ENCODE measurements at regions not wholly inside any gene's neighbourhood (a gene's known extent, or its start where the extent isn't known, plus 50 kb on each side); places are given as distances from the start of the nearest gene placed in this dataset.

DNA sequence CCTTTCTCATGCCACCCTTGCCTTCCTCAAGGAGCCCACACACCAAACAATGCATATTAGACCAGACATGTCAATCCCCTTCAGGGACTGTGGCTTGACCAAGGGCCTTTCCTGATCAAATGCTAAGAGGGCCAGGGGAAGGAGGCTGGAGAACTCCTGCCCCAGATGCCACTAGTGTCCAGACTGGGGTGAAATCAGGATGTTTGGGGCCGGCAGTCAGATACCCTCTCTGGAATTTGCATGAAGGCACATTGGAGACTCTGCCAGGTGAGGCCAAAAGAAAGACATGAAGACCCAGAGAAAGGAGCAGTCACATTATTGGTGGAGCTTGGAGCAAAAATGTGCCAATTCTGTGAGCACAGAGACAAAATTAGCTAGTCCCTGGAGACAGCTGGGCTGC, 154.1 kb downstream of the TLE3 start:
- Mint-ChIP-seq H3K36me3 (ENCODE audit: unreplicated experiment) (peaks cover 4% of the 10 kb centered on the region), H3K9me3 (ENCODE audit: unreplicated experiment) (peaks cover 5% of the 10 kb centered on the region), H3K27me3 (ENCODE audit: unreplicated experiment) (peaks cover 9% of the 10 kb centered on the region), H3K4me3 (ENCODE audit: unreplicated experiment) (no peak overlapping the region), H3K27ac (ENCODE audit: unreplicated experiment) (no peak overlapping the region), H3K4me1 (ENCODE audit: low read depth, unreplicated experiment) (peaks cover 17% of the 10 kb centered on the region)
- no peak for TF ChIP-seq CTCF (IDR thresholded peaks at IDR 0.05; ENCODE audit: partially characterized antibody, unreplicated experiment)
- DNase-seq, result no peak

- no peak for DNase-seq
Measured at GRCh38 chr15:69945729-69946128, 152.0 kb downstream of the TLE3 start.

GRCh38 chr15:69946870-69947269, 150.8 kb downstream of the TLE3 start:
- H3K27me3 Mint-ChIP-seq (ENCODE audit: unreplicated experiment), result peaks cover 4% of the 10 kb centered on the region
- H3K27ac Mint-ChIP-seq (ENCODE audit: unreplicated experiment), result no peak overlapping the region
- no peak for TF ChIP-seq CTCF (IDR thresholded peaks at IDR 0.05; ENCODE audit: partially characterized antibody, unreplicated experiment)
- H3K9me3 Mint-ChIP-seq (ENCODE audit: unreplicated experiment), result peaks cover 3% of the 10 kb centered on the region
- H3K4me3 Mint-ChIP-seq (ENCODE audit: unreplicated experiment), result no peak overlapping the region
- no peak for DNase-seq
- peaks cover 5% of the 10 kb centered on the region for H3K4me1 Mint-ChIP-seq (ENCODE audit: low read depth, unreplicated experiment)
- no peaks in the 10 kb centered on the region for H3K36me3 Mint-ChIP-seq (ENCODE audit: unreplicated experiment)

More at GRCh38 chr15:69945729-69946128, 152.0 kb downstream of the TLE3 start:
- no peak overlapping the region for H3K4me3 Mint-ChIP-seq (ENCODE audit: unreplicated experiment)
- peaks cover 5% of the 10 kb centered on the region for H3K27me3 Mint-ChIP-seq (ENCODE audit: unreplicated experiment)
- peaks cover 3% of the 10 kb centered on the region for H3K9me3 Mint-ChIP-seq (ENCODE audit: unreplicated experiment)
- peaks cover 3% of the 10 kb centered on the region for H3K36me3 Mint-ChIP-seq (ENCODE audit: unreplicated experiment)
- TF ChIP-seq CTCF (IDR thresholded peaks at IDR 0.05; ENCODE audit: partially characterized antibody, unreplicated experiment), result no peak
- H3K27ac Mint-ChIP-seq (ENCODE audit: unreplicated experiment), result no peak overlapping the region
- peaks cover 8% of the 10 kb centered on the region for H3K4me1 Mint-ChIP-seq (ENCODE audit: low read depth, unreplicated experiment)

GRCh38 chr15:69947394-69947793, 150.3 kb downstream of the TLE3 start:
- H3K4me3 Mint-ChIP-seq (ENCODE audit: unreplicated experiment), result no peak overlapping the region
- H3K9me3 Mint-ChIP-seq (ENCODE audit: unreplicated experiment), result peaks cover 3% of the 10 kb centered on the region
- no peaks in the 10 kb centered on the region for H3K36me3 Mint-ChIP-seq (ENCODE audit: unreplicated experiment)
- H3K27me3 Mint-ChIP-seq (ENCODE audit: unreplicated experiment), result no peaks in the 10 kb centered on the region
- no peak overlapping the region for H3K27ac Mint-ChIP-seq (ENCODE audit: unreplicated experiment)
- no peak for TF ChIP-seq CTCF (IDR thresholded peaks at IDR 0.05; ENCODE audit: partially characterized antibody, unreplicated experiment)
- H3K4me1 Mint-ChIP-seq (ENCODE audit: low read depth, unreplicated experiment), result peaks cover 3% of the 10 kb centered on the region
- no peak for DNase-seq

GRCh38 chr15:69949485-69949884, 148.2 kb downstream of the TLE3 start:
- peaks cover 3% of the 10 kb centered on the region for H3K9me3 Mint-ChIP-seq (ENCODE audit: unreplicated experiment)
- no peak for DNase-seq
- H3K27ac Mint-ChIP-seq (ENCODE audit: unreplicated experiment), result no peak overlapping the region
- H3K27me3 Mint-ChIP-seq (ENCODE audit: unreplicated experiment), result no peaks in the 10 kb centered on the region
- H3K36me3 Mint-ChIP-seq (ENCODE audit: unreplicated experiment), result no peaks in the 10 kb centered on the region
- H3K4me1 Mint-ChIP-seq (ENCODE audit: low read depth, unreplicated experiment), result peaks cover 3% of the 10 kb centered on the region
- H3K4me3 Mint-ChIP-seq (ENCODE audit: unreplicated experiment), result no peak overlapping the region
- TF ChIP-seq CTCF (IDR thresholded peaks at IDR 0.05; ENCODE audit: partially characterized antibody, unreplicated experiment), result no peak

Data from glutamatergic neuron (in vitro differentiated cells).